MM.1S (cell line): ENCODE measurements at regions not wholly inside any gene's neighbourhood (a gene's known extent, or its start where the extent isn't known, plus 50 kb on each side); places are given as distances from the start of the nearest gene placed in this dataset.
"Not testable (repeated sequence)": the region's sequence is repeated elsewhere in the genome, so short reads cannot be mapped to it uniquely, and the experiment has no call there.

Experiments used
- EZH2 ChIP-seq: fragments of 300-600 bp; sonication (generic); optimal IDR thresholded peaks from 2 replicates; pipeline ENCODE3; 2017; ENCODE audit warnings: low read depth, mild to moderate bottlenecking, antibody characterized with exemption, low read length, mixed read lengths
- EZH2phosphoT487 ChIP-seq: fragments of 300-600 bp; sonication (generic); IDR thresholded peaks from 2 replicates; pipeline ENCODE4 v1.6.1; 2018; ENCODE audit warnings: antibody characterized with exemption, low read length
- TF ChIP-seq, protein P1 (sequence below): fragments of 300-600 bp; sonication (generic); IDR thresholded peaks from 2 replicates; pipeline ENCODE4 v1.5.1; 2016; ENCODE audit warnings: antibody characterized with exemption, low read length, mixed read lengths

DNA sequence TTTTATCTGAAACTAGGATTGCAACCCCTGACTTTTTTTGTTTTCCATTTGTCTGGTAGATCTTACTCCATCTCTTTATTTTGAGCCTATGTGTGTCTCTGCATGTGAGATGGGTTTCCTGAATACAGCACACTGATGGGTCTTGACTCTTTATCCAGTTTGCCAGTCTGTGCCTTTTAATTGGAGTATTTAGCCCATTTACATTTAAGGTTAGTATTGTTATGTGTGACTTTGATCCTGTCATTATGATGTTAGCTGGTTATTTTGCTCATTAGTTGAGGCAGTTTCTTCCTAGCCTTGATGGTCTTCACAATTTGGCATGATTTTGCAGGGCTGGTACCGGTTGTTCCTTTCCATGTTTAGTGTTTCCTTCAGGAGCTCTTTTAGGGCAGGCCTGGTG, 148.1 kb upstream of the MAST4 start:
- TF ChIP-seq, protein P1, sequence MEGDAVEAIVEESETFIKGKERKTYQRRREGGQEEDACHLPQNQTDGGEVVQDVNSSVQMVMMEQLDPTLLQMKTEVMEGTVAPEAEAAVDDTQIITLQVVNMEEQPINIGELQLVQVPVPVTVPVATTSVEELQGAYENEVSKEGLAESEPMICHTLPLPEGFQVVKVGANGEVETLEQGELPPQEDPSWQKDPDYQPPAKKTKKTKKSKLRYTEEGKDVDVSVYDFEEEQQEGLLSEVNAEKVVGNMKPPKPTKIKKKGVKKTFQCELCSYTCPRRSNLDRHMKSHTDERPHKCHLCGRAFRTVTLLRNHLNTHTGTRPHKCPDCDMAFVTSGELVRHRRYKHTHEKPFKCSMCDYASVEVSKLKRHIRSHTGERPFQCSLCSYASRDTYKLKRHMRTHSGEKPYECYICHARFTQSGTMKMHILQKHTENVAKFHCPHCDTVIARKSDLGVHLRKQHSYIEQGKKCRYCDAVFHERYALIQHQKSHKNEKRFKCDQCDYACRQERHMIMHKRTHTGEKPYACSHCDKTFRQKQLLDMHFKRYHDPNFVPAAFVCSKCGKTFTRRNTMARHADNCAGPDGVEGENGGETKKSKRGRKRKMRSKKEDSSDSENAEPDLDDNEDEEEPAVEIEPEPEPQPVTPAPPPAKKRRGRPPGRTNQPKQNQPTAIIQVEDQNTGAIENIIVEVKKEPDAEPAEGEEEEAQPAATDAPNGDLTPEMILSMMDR, result not testable (repeated sequence)
- TF ChIP-seq EZH2phosphoT487, EZH2: not testable (repeated sequence)
